ENCODE measurements at regions not wholly inside any gene's neighbourhood (a gene's known extent, or its start where the extent isn't known, plus 50 kb on each side); places are given as distances from the start of the nearest gene placed in this dataset.

- Histone ChIP-seq H3K9me3 (ENCODE audit: severe bottlenecking) (no peaks in the 10 kb centered on the region), H3K27me3 (ENCODE audit: insufficient read depth, low read depth, severe bottlenecking) (peaks cover 5% of the 10 kb centered on the region), H3K36me3 (no peaks in the 10 kb centered on the region), H3K4me3 (ENCODE audit: low read depth, low read length) (no peak overlapping the region), H3K27ac (no peak overlapping the region)
- no peak for DNase-seq
- TF ChIP-seq CTCF (IDR thresholded peaks at IDR 0.05; ENCODE audit: low read depth, low read length) = no peak
Measured at GRCh38 chr7:55305135-55305534, 60.0 kb upstream of the LANCL2 start.

- H3K27ac ChIP-seq = no peak overlapping the region
- no peak for TF ChIP-seq CTCF (IDR thresholded peaks at IDR 0.05; ENCODE audit: low read depth, low read length)
- no peak for DNase-seq
- H3K9me3 ChIP-seq (ENCODE audit: severe bottlenecking) = no peaks in the 10 kb centered on the region
- no peak overlapping the region for H3K4me3 ChIP-seq (ENCODE audit: low read depth, low read length)
- H3K36me3 ChIP-seq = no peaks in the 10 kb centered on the region
- H3K27me3 ChIP-seq (ENCODE audit: insufficient read depth, low read depth, severe bottlenecking) = peaks cover 5% of the 10 kb centered on the region
Measured at GRCh38 chr7:55306331-55306730, 58.8 kb upstream of the LANCL2 start.

- no peaks in the 10 kb centered on the region for H3K36me3 ChIP-seq
- peak; percentile 27; the same call in 1 of the 2 replicates for TF ChIP-seq CTCF (IDR thresholded peaks at IDR 0.05; ENCODE audit: low read depth, low read length)
- H3K27ac ChIP-seq = no peak overlapping the region
- H3K4me3 ChIP-seq (ENCODE audit: low read depth, low read length) = no peak overlapping the region
- H3K9me3 ChIP-seq (ENCODE audit: severe bottlenecking) = no peaks in the 10 kb centered on the region
- H3K27me3 ChIP-seq (ENCODE audit: insufficient read depth, low read depth, severe bottlenecking) = peaks cover 2% of the 10 kb centered on the region
- DNase-seq = peak; percentile 18
Measured at GRCh38 chr7:55307123-55307916, 57.8 kb upstream of the LANCL2 start.

GRCh38 chr7:55308186-55308929 lies 56.8 kb upstream of the LANCL2 start:
- no peaks in the 10 kb centered on the region for H3K27me3 ChIP-seq (ENCODE audit: insufficient read depth, low read depth, severe bottlenecking)
- no peak for DNase-seq
- H3K4me3 ChIP-seq (ENCODE audit: low read depth, low read length) = no peak overlapping the region
- no peaks in the 10 kb centered on the region for H3K36me3 ChIP-seq
- no peaks in the 10 kb centered on the region for H3K9me3 ChIP-seq (ENCODE audit: severe bottlenecking)
- no peak for TF ChIP-seq CTCF (IDR thresholded peaks at IDR 0.05; ENCODE audit: low read depth, low read length)
- no peak overlapping the region for H3K27ac ChIP-seq

- Histone ChIP-seq H3K4me3 (ENCODE audit: low read depth, low read length) (no peak overlapping the region), H3K27ac (no peak overlapping the region), H3K27me3 (ENCODE audit: insufficient read depth, low read depth, severe bottlenecking) (no peaks in the 10 kb centered on the region), H3K9me3 (ENCODE audit: severe bottlenecking) (no peaks in the 10 kb centered on the region), H3K36me3 (no peaks in the 10 kb centered on the region)
- DNase-seq = no peak
- TF ChIP-seq CTCF (IDR thresholded peaks at IDR 0.05; ENCODE audit: low read depth, low read length) = no peak
Measured at GRCh38 chr7:55309040-55309991, 55.8 kb upstream of the LANCL2 start.
